Cardiac muscle cell (in vitro differentiated cells and primary cell): ENCODE measurements at regions not wholly inside any gene's neighbourhood (a gene's known extent, or its start where the extent isn't known, plus 50 kb on each side); places are given as distances from the start of the nearest gene placed in this dataset.

Experiments used
- DNase-seq, 2 donors: peaks; one replicate each; pipeline versions ENCODE4 v3.0.0 to v3.0.0-alpha.2; 2010 to 2017; ENCODE audit warnings: low read depth in 1 of 2, low spot score in 1 of 2
- H3K27ac ChIP-seq: fragments of 200-600 bp; sonication (generic); 2 replicates; pipeline ENCODE4 v1.5.1; 2016
- H3K27me3 ChIP-seq: fragments of 200-600 bp; sonication (generic); 2 replicates; pipeline ENCODE4 v1.6.0; 2016; ENCODE audit warnings: control low read depth
- H3K36me3 ChIP-seq: fragments of 200-600 bp; sonication (generic); 2 replicates; pipeline ENCODE4 v1.5.1; 2016; ENCODE audit warnings: control low read depth
- H3K4me1 ChIP-seq: fragments of 200-600 bp; sonication (generic); 2 replicates; pipeline ENCODE4 v1.8.1; 2017; ENCODE audit warnings: low read depth, mild to moderate bottlenecking, mixed run types
- H3K4me3 ChIP-seq: fragments of 200-600 bp; sonication (generic); 2 replicates; pipeline ENCODE4 v1.5.1; 2016; ENCODE audit warnings: mild to moderate bottlenecking
- H3K9me3 ChIP-seq: fragments of 200-600 bp; sonication (generic); 2 replicates; pipeline ENCODE4 v1.5.1; 2017; ENCODE audit warnings: low read depth, mild to moderate bottlenecking, control low read depth
- TF ChIP-seq, protein P1 (sequence below): IDR thresholded peaks from 2 replicates; pipeline ENCODE4 v1.5.1; 2012; ENCODE audit warnings: low read depth, mild to moderate bottlenecking, low read length

DNA sequence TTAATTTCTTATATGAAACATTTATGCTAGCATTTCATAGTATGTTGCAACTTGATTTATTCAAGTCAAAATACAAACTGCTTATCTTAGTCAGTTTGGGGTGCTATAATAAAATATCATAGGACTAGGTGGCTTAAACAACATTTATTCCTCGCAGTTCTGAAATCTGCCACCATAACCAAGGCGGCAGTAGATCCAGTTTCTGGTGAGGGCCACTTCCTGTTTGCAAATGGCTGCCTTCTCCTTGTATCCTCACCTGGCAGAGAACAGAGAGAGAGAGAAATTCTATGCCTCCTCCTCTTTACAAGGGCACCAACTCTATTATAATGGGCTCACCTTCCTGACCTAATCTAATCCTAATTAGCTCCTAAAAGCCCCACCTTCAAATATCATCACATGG is 76.1 kb upstream of the RGS2 start:
- DNase-seq: no peak
- H3K27me3 ChIP-seq: no peaks in the 10 kb centered on the region
- no peak overlapping the region for H3K4me3 ChIP-seq
- H3K27ac ChIP-seq: no peak overlapping the region
- H3K36me3 ChIP-seq: no peaks in the 10 kb centered on the region
- TF ChIP-seq, protein P1, sequence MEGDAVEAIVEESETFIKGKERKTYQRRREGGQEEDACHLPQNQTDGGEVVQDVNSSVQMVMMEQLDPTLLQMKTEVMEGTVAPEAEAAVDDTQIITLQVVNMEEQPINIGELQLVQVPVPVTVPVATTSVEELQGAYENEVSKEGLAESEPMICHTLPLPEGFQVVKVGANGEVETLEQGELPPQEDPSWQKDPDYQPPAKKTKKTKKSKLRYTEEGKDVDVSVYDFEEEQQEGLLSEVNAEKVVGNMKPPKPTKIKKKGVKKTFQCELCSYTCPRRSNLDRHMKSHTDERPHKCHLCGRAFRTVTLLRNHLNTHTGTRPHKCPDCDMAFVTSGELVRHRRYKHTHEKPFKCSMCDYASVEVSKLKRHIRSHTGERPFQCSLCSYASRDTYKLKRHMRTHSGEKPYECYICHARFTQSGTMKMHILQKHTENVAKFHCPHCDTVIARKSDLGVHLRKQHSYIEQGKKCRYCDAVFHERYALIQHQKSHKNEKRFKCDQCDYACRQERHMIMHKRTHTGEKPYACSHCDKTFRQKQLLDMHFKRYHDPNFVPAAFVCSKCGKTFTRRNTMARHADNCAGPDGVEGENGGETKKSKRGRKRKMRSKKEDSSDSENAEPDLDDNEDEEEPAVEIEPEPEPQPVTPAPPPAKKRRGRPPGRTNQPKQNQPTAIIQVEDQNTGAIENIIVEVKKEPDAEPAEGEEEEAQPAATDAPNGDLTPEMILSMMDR: no peak
- peaks cover 13% of the 10 kb centered on the region for H3K4me1 ChIP-seq
- no peaks in the 10 kb centered on the region for H3K9me3 ChIP-seq

DNA sequence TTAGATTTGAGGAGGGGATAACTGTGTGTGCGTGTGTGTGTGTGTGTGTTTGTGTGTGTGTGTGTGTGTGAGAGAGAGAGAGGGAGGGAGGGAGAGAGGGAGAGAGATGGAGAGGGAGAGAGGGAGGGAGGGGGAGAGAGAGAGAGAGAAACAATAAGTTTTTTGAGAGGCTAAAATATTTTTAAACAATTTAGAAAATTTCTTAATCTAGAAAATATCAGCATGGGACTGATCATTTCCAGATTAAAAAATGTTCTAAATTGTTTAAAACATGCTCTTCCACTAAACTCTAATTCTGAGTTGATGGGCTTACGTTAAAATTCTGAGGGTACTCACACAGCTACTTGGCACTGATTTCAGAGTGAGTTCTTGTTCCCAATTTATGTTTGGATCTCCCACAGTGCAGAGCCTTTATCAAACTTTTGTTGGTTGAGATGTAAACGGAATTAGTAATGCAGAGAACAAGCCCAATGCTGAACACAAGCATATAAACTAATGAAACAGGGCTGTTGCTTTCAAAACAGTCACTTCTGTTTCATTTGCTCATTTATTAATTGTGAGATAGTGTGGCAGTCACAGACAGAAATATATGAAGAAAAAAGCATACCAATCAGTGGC is 73.4 kb upstream of the RGS2 start:
- DNase-seq: no peak
- Histone ChIP-seq H3K36me3 (no peaks in the 10 kb centered on the region), H3K9me3 (no peaks in the 10 kb centered on the region), H3K4me3 (no peak overlapping the region), H3K27me3 (no peaks in the 10 kb centered on the region), H3K4me1 (peaks cover 2% of the 10 kb centered on the region), H3K27ac (no peak overlapping the region)
- TF ChIP-seq, protein P1: no peak

DNA sequence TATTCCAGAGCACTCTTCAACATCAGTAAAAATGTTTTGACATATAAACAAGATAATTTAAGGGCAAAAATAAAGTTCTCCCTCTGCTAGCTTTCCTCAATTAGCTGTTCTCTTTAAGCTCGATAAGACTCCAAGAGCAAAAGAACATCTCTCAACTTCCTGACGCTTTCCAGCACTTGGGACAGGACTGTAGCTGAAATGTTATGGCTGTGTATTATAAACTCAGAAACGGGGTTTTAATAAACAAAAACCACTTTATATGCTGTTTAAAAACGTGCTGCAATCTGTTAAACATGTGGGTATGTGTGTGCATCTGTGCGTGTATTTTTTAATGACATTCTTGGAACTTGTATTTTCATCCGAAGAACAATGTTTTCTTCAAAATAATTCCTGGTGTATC is 71.5 kb upstream of the RGS2 start:
- Histone ChIP-seq H3K27me3 (no peaks in the 10 kb centered on the region), H3K4me3 (no peak overlapping the region), H3K4me1 (no peaks in the 10 kb centered on the region), H3K27ac (no peak overlapping the region), H3K9me3 (no peaks in the 10 kb centered on the region), H3K36me3 (no peaks in the 10 kb centered on the region)
- no peak for DNase-seq
- TF ChIP-seq, protein P1: no peak

DNA sequence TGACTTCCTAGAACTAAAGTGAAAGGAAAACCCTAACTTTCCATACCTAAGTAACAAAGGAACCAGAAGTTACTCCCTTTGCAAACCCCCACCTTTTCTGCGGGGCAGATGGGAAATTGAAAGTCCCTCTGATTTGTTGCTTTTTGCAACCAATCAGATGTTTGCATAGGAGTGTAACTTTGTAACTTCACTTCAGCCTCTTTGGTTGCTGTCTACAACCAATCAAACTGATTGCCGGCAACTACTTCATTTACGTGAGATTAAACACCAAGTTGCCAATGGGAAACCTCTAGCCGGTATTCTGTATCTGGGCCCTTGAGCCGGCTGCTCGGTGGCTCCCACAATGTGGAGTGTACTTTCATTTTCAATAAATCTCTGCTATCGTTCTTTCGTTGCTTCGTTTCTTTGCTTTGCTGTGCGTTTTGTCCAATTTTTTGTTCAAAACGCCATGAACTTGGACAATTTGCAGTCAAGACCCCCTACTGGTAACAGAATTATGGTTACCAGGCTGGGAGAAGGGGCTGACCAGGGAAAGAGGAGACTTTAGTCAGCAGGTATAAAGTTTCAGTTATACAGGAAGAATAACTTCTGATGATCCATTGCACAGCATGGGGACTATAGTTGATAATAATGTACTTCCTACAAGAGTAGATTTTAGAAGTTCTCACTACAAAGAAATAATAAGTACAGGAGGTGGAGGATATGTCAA is 69.2 kb upstream of the RGS2 start:
- no peak for DNase-seq
- H3K27ac ChIP-seq: no peak overlapping the region

DNA sequence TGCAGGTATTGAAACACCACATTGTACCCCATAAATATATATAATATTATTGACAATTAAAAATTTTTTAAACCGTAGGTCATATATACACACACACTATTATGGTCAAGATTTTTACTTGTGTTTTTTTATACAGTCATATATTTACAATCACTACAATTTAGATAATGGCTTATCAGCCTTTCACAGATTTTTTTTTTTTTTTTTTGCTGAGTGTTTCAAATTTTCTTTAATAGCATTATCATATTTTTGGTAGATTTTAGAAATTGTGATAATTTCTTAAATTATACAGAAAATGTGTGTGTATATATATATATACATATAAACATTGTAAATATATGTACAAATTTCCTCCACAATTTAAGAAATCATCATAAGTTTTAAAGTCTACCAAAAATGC is 68.6 kb upstream of the RGS2 start:
- Histone ChIP-seq H3K36me3 (no peaks in the 10 kb centered on the region), H3K9me3 (no peaks in the 10 kb centered on the region), H3K4me1 (no peaks in the 10 kb centered on the region), H3K4me3 (no peak overlapping the region), H3K27me3 (no peaks in the 10 kb centered on the region), H3K27ac (no peak overlapping the region)
- TF ChIP-seq, protein P1: no peak
- no peak for DNase-seq

More for the DNA sequence above, 69.2 kb upstream of the RGS2 start:
- no peaks in the 10 kb centered on the region for H3K36me3 ChIP-seq
- H3K9me3 ChIP-seq: no peaks in the 10 kb centered on the region
- TF ChIP-seq, protein P1: no peak
- H3K27me3 ChIP-seq: no peaks in the 10 kb centered on the region
- H3K4me3 ChIP-seq: no peak overlapping the region
- no peaks in the 10 kb centered on the region for H3K4me1 ChIP-seq
